ENCODE measurements at regions not wholly inside any gene's neighbourhood (a gene's known extent, or its start where the extent isn't known, plus 50 kb on each side); places are given as distances from the start of the nearest gene placed in this dataset.

- DNase-seq (ENCODE audit: low read depth in 1 of 2, low spot score in 1 of 2), result no peak
- no peak for TF ChIP-seq JUND (IDR thresholded peaks at IDR 0.05; ENCODE audit: low read depth)
- in situ Hi-C loops (cut with HindIII; ENCODE audit: low pct_unique_long_range_greater_than_20kb, low sequenced_read_pairs), result no loop called here
Observed at GRCh38 chr2:221229099-221229498, 343.0 kb downstream of the EPHA4 start.

GRCh38 chr2:221231511-221231910 lies 340.6 kb downstream of the EPHA4 start:
- in situ Hi-C loops (cut with HindIII; ENCODE audit: low pct_unique_long_range_greater_than_20kb, low sequenced_read_pairs), result no loop called here

GRCh38 chr2:221235941-221236340 lies 336.2 kb downstream of the EPHA4 start:
- no peak for DNase-seq (ENCODE audit: low read depth in 1 of 2, low spot score in 1 of 2)
- in situ Hi-C loops (cut with HindIII; ENCODE audit: low pct_unique_long_range_greater_than_20kb, low sequenced_read_pairs), result no loop called here
- no peak for TF ChIP-seq JUND (IDR thresholded peaks at IDR 0.05; ENCODE audit: low read depth)

More at GRCh38 chr2:221231511-221231910, 340.6 kb downstream of the EPHA4 start:
- DNase-seq (ENCODE audit: low read depth in 1 of 2, low spot score in 1 of 2), result no peak
- TF ChIP-seq JUND (IDR thresholded peaks at IDR 0.05; ENCODE audit: low read depth), result no peak

- in situ Hi-C loops (cut with HindIII; ENCODE audit: low pct_unique_long_range_greater_than_20kb, low sequenced_read_pairs), result no loop called here
- DNase-seq (ENCODE audit: low read depth in 1 of 2, low spot score in 1 of 2), result no peak
- TF ChIP-seq JUND (IDR thresholded peaks at IDR 0.05; ENCODE audit: low read depth), result no peak
Observed at GRCh38 chr2:221241072-221241471, 331.0 kb downstream of the EPHA4 start.

GRCh38 chr2:221243771-221244170 lies 328.3 kb downstream of the EPHA4 start:
- no peak for TF ChIP-seq JUND (IDR thresholded peaks at IDR 0.05; ENCODE audit: low read depth)
- in situ Hi-C loops (cut with HindIII; ENCODE audit: low pct_unique_long_range_greater_than_20kb, low sequenced_read_pairs), result no loop called here
- DNase-seq (ENCODE audit: low read depth in 1 of 2, low spot score in 1 of 2), result no peak

GRCh38 chr2:221245045-221245444 lies 327.1 kb downstream of the EPHA4 start:
- in situ Hi-C loops (cut with HindIII; ENCODE audit: low pct_unique_long_range_greater_than_20kb, low sequenced_read_pairs), result no loop called here
- DNase-seq (ENCODE audit: low read depth in 1 of 2, low spot score in 1 of 2), result no peak
- no peak for TF ChIP-seq JUND (IDR thresholded peaks at IDR 0.05; ENCODE audit: low read depth)

GRCh38 chr2:221245772-221246171 lies 326.3 kb downstream of the EPHA4 start:
- TF ChIP-seq JUND (IDR thresholded peaks at IDR 0.05; ENCODE audit: low read depth), result no peak
- no peak for DNase-seq (ENCODE audit: low read depth in 1 of 2, low spot score in 1 of 2)
- in situ Hi-C loops (cut with HindIII; ENCODE audit: low pct_unique_long_range_greater_than_20kb, low sequenced_read_pairs), result no loop called here

- in situ Hi-C loops (cut with HindIII; ENCODE audit: low pct_unique_long_range_greater_than_20kb, low sequenced_read_pairs), result no loop called here
- no peak for DNase-seq (ENCODE audit: low read depth in 1 of 2, low spot score in 1 of 2)
- TF ChIP-seq JUND (IDR thresholded peaks at IDR 0.05; ENCODE audit: low read depth), result no peak
Observed at GRCh38 chr2:221254299-221254698, 317.8 kb downstream of the EPHA4 start.

GRCh38 chr2:221255862-221256261 lies 316.2 kb downstream of the EPHA4 start:
- in situ Hi-C loops (cut with HindIII; ENCODE audit: low pct_unique_long_range_greater_than_20kb, low sequenced_read_pairs), result no loop called here
- no peak for TF ChIP-seq JUND (IDR thresholded peaks at IDR 0.05; ENCODE audit: low read depth)
- peak in 1 of 2 experiments; percentile 5 for DNase-seq (ENCODE audit: low read depth in 1 of 2, low spot score in 1 of 2)

- no peak for TF ChIP-seq JUND (IDR thresholded peaks at IDR 0.05; ENCODE audit: low read depth)
- DNase-seq (ENCODE audit: low read depth in 1 of 2, low spot score in 1 of 2), result no peak
- in situ Hi-C loops (cut with HindIII; ENCODE audit: low pct_unique_long_range_greater_than_20kb, low sequenced_read_pairs), result no loop called here
Observed at GRCh38 chr2:221258464-221258863, 313.6 kb downstream of the EPHA4 start.

GRCh38 chr2:221262651-221263050 lies 309.5 kb downstream of the EPHA4 start:
- TF ChIP-seq JUND (IDR thresholded peaks at IDR 0.05; ENCODE audit: low read depth), result no peak
- DNase-seq (ENCODE audit: low read depth in 1 of 2, low spot score in 1 of 2), result no peak
- in situ Hi-C loops (cut with HindIII; ENCODE audit: low pct_unique_long_range_greater_than_20kb, low sequenced_read_pairs), result no loop called here

- in situ Hi-C loops (cut with HindIII; ENCODE audit: low pct_unique_long_range_greater_than_20kb, low sequenced_read_pairs), result no loop called here
- no peak for DNase-seq (ENCODE audit: low read depth in 1 of 2, low spot score in 1 of 2)
- TF ChIP-seq JUND (IDR thresholded peaks at IDR 0.05; ENCODE audit: low read depth), result no peak
Observed at GRCh38 chr2:221263573-221263972, 308.5 kb downstream of the EPHA4 start.

GRCh38 chr2:221264318-221264717 lies 307.8 kb downstream of the EPHA4 start:
- in situ Hi-C loops (cut with HindIII; ENCODE audit: low pct_unique_long_range_greater_than_20kb, low sequenced_read_pairs), result no loop called here
- DNase-seq (ENCODE audit: low read depth in 1 of 2, low spot score in 1 of 2), result no peak
- TF ChIP-seq JUND (IDR thresholded peaks at IDR 0.05; ENCODE audit: low read depth), result no peak

GRCh38 chr2:221267773-221268425 lies 304.2 kb downstream of the EPHA4 start:
- in situ Hi-C loops (cut with HindIII; ENCODE audit: low pct_unique_long_range_greater_than_20kb, low sequenced_read_pairs), result no loop called here
- TF ChIP-seq JUND (IDR thresholded peaks at IDR 0.05; ENCODE audit: low read depth), result no peak
- DNase-seq (ENCODE audit: low read depth in 1 of 2, low spot score in 1 of 2), result no peak

Data from T47D (cell line).